Activated CD4-positive, alpha-beta T cell treated with anti-CD3 and anti-CD28 coated beads for 4 hours (primary cell): ENCODE measurements at regions not wholly inside any gene's neighbourhood (a gene's known extent, or its start where the extent isn't known, plus 50 kb on each side); places are given as distances from the start of the nearest gene placed in this dataset.

Experiments
- DNase-seq, 2 donors: peaks; one replicate each; pipeline ENCODE4 v3.0.0-alpha.2; 2020

DNA sequence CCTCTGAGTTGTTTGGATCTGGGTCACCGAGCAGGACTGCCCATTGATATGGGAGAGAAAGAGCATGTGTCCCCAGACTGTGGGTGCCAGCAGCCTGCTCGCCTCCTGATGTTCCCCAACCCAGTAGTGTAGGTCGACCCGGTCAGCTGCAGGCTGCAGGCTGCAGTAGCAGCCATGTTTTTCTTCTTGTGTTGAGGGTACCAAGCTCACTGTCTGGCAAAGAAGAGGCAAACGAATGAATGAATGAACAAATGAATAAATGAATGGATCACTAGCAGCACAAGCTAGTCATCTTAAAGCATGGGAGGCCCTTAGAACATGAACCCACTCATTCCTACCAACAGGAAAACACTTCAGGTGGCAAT, 293.2 kb downstream of the SOX9 start:
- no peak for DNase-seq

- DNase-seq = no peak
Measured at GRCh38 chr17:72414967-72415853, 294.4 kb downstream of the SOX9 start.

DNA sequence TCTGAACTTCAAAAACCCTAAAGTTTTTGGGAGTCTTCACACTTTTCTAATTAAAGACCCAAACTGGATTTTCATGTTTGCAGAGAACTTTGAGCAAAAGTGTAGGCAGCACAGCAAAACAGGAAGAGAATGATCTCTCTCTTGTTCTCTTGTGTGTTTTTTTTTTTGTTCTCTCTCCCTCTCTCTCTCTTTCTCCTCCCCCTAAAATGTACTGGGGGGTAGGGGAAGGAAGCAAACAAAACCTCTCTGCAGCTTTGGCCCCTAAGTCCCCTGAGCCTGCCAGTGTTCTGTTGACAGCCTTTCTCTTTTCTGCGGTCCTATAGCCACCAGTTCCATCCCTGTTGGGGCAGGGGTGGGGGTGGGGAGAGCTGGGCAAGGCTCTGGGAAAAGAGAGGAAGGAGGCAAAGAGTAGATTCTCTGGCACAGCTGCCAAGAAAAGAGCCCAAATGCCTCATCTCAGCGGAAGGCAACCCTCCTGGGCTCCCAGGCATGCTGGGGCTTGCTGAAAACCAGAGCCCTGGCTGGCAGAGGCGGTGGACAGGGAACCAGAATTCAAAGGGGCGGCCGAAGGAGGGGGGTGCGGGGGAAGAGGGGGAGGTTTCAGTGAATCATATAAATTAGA, 295.3 kb downstream of the SOX9 start:
- DNase-seq = no peak

- DNase-seq = no peak
Measured at GRCh38 chr17:72416905-72417304, 296.1 kb downstream of the SOX9 start.

DNA sequence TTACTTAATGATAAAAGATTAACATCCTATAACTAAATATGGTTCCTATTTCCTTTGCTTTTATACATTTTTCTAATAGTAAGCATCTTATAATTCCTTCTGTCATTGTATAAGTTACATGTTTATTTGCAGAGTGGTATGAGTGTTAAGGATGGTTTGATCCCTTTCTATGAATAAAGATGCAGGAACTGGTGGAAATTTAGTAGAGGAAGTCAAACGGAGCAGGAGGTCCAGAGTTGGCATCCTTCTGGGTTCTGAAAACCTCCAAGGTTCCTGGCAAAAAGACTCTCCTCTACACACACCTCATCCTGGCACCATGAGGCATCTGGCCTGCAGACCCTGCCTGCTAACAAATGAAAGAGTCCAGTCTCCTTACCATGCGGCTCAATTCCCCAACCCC, 296.8 kb downstream of the SOX9 start:
- DNase-seq = no peak

DNA sequence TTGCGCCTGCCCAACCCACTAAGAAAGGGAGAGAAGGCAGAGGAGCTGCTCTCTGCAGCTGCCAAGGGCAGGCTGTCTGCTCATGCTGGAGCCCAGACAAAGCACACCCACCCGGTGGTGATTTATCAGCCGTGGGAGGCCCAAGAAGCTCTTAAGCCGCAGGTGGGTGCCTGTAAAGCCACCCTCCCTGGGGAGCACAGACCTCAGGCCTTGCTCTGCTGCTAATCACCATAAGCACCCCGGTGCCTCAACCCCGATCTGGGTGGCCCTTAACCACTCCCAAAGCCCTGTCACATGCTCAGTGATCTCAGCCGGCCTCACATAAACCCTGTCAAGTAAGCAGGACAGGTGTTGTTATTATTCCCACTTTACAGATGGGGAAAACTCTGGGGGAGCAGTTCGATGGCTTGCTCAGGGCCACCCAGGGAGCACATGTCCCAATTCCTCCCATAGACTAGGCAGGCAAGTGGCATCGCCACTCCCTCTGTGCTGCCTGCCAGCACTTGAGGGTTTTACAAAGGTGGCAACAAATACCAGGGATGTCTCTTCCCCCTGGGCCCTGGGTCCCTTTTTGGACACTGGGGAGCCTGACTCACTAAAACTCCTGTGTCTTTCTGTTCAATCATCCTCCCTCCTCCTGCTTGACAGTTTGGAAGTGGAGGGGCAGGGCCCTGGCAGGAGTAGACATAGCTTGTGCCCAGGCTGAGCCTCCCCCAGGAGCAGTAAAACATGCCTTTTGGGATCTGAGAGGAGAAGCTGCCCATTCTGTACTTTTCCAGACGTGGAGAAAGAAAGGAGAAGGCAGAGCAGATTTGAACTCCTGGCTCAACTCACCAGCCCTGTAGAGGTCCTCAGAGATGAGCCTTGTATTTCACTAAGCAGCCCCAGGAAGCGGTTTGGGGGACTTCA, 299.3 kb downstream of the SOX9 start:
- no peak for DNase-seq

DNA sequence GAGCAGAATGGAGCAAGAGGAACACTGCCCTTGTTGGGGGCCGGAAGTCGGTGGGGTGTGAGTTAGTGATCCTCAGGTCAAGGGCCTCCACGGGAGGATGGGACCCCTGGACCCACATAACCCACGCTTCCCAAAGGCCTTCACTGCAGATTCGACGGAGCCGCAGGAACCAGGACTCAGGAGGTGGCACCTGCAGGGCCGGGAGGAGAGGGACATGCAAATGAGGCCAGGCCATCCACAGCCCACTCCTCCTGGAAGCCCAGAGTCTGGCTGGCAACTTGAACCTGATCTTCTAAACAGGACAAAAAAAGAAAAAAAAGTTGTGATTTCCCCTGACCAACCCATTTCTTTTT, 299.9 kb downstream of the SOX9 start:
- no peak for DNase-seq

- peak; percentile 6 to 33 for DNase-seq
Measured at GRCh38 chr17:72421128-72422092, 300.6 kb downstream of the SOX9 start.

GRCh38 chr17:72422204-72422504, 301.3 kb downstream of the SOX9 start:
- no peak for DNase-seq

DNA sequence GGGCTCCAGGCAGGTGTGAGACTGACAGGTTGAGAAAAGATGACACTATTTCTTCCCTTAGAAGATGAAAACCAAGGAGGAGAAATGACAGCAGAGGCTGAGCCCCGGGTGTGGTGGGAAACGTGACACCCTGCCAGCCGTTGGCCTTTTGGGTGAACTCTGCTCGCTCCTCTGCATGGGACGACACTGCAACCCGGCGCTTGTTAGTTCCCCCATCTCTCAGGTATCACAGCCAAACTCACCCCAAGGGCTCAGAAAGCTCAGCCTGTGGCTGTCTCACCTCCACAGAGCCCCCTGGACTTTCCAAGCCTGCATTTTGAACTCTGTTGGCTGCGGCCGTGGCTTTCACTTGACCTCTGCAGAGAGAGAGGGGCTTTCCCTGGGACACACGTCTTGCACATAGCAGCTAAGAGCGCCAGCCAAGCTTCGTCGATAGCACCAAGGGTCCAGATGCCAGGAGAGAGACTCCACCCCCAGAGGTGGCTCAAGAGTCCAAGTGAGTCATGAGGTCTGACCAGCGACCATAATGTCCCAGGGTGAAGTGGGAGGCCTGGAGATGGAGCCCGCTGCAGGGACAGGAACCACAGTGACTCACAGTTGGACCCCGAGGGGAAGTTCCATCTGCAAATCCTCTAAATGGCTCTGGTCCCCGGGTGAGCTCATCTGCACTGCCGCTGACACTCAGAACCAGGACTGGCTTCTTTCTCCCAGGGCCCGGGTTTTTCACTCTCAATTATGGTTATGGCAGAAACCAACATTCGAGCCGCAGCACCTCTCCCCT, 301.9 kb downstream of the SOX9 start:
- DNase-seq = peak; percentile 5 to 10

DNA sequence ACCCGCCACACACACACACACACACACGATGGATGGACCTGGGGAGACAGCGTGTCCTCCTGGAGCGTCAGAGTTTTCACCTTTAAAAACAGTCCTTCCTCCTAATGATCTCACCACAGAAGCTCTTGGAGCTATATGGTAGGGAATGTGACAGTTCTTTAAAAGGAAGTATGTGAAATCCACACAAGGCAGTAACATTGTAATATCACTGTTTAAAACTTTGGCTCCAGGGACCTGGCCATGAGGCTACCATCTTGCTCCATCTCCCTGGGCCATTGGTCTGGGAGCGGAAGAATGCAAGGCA, 302.4 kb downstream of the SOX9 start:
- no peak for DNase-seq

DNA sequence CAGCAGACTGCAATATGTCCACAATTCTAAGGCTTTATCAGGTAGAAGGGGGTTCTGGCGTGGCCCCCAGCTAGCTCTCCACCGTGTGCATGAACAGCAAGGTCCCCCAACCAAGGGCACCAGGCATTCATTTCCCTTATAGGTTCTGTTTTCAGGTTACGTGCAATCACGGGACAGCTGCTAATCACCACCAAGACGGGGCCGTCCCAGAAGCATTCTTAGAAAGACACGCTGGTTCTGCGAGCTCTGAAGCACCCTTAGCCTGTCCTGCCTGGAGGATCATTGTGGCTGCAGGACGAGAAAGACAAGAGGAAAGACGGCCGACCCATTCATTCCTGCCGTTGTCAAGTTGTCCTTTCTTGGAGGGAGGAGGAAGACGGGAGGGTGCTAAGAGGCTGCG, 302.9 kb downstream of the SOX9 start:
- no peak for DNase-seq

DNA sequence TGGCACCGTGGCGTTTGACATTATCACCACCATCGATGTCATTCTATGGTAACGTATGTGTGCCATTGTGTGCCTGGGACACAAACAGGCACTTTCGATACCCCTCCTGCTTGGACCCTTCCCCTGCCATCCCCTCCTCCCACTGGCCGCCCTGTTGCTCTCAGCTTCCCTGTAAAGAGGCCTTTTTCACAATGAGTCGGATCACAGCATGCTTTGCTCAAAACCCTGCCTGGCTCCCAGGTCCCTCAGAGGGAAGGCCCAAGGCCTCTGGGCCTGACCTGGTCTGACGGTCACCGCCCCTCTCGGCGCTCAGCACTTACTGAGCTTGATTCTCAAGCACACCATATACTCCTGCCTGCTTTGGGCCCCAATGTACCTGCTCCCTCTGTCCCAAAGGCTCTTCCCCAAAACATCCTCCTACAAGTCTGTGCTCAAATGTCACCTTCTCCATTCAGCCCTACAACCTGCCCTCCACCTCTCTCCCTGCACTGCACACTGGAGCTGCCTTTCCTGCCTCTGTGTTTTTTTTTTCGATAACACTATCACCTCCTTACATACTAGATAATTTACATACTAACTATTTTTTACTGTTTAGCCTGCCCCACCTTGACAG, 303.8 kb downstream of the SOX9 start:
- DNase-seq = no peak

DNA sequence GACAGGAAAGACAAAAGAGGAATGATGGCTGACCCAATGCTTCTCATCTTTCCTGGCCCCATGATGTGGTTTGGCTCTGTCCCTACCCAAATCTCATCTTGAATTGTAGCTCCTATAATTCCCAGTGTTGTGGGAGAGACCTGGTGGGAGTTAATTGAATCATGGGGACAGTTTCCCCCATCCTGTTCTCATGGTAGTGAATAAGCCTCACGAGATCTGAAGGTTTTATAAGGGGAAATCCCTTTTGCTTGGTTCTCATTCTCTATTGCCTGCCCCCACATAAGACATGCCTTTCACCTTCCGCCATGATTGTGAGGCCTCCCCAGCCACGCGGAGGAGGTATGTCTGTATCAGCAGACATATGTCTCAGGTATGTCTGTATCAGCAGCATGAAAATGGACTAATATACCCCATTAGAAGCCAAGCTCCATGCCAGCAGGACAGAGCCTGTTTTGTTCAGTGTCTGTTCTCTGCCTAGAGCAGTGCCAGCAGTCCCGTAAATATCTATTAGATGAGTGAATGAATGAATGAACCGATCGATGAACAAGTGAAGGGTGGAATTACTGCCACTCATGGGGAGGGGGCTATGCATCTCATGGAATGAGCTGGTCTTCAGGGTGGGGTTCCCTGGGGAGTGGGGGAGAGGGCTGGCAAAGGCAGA, 304.4 kb downstream of the SOX9 start:
- no peak for DNase-seq

DNA sequence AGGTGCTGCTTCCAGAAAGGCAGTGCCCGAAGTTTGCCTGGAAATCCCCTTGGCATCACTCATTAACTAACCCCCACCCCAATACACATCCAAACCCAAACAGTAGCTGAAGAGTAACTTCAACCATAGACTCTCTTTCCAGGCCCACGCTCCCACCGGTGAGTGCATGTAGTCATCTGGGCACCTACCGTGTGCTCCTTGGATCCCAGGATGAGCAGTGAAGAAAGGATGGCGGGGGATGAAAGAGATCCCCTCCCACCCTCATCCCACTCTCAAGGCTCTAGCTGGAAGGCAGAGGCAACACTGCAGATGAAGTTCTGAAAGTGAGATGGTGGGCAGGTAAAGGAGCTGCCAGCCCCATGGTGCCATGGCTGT, 305.0 kb downstream of the SOX9 start:
- no peak for DNase-seq

DNA sequence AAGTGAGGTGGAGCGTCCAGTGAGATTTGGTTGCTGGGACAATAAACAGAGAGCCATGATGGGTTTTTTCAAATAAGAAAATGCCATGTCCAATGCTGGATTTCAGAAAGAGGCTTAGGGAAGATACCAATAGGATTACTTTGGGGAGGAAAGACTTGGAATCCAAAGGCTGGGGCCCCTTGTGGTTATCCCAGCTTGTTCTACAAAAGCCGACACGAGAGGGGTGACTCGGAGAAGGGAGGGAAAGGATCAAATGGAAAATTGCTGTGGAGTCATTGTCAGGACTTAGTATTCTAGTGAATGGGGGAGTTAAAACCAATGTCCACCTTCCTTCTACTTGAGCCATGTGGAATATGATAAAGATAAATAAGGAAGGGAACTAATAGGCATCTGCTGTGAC, 305.5 kb downstream of the SOX9 start:
- no peak for DNase-seq

DNA sequence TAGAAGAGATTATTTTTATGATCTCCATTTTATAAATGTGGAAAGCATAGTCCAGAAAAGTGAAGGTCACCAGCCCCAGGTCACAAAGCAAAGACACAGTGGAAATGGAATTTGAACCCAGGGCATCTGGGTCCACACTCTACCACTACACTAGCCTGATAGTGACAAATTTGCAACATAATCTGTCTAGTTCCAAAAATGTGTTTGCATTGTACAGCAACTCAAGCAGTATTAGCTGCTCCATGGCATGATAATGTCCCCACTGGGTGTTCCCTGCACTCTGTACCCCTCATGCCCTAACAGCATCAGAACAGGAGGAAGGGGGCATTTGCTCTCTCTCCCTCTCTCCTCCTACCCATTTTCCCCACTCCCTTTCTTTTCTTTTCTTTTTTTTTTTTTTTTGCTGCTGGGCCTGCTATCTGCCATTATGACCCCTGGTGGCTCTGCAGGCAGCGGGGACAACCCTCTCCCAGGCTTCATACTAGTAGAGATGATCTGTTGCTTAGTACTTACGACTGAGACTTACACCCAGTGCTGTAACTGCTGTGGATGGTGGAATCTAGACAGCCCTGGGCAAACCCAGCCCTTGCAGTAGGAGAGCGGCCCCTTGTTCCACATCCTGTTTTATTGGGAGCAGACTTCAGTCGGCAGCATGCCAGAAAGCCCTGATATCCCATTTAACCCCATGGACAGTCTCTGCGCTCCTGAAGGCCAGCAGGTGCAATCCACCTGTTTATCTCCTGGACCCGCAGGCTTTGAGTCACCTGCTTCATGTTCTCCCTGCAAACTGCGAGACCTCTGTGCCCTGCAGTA, 306.3 kb downstream of the SOX9 start:
- DNase-seq = no peak

- DNase-seq = no peak
Measured at GRCh38 chr17:72427761-72428109, 306.9 kb downstream of the SOX9 start.

GRCh38 chr17:72429066-72429638, 308.3 kb downstream of the SOX9 start:
- DNase-seq = no peak
